22Rv1 (cell line): ENCODE measurements at regions not wholly inside any gene's neighbourhood (a gene's known extent, or its start where the extent isn't known, plus 50 kb on each side); places are given as distances from the start of the nearest gene placed in this dataset.

ENCODE experiments used
- ZFX ChIP-seq: fragments of 450-650 bp; IDR thresholded peaks from 2 replicates; pipeline ENCODE4 v1.6.1; 2017; ENCODE audit warnings: antibody characterized with exemption, borderline replicate concordance
- TF ChIP-seq, protein P1 (sequence below): fragments of 450-650 bp; IDR thresholded peaks from 2 replicates; pipeline ENCODE4 v1.5.1; 2017; ENCODE audit warnings: mild to moderate bottlenecking

DNA sequence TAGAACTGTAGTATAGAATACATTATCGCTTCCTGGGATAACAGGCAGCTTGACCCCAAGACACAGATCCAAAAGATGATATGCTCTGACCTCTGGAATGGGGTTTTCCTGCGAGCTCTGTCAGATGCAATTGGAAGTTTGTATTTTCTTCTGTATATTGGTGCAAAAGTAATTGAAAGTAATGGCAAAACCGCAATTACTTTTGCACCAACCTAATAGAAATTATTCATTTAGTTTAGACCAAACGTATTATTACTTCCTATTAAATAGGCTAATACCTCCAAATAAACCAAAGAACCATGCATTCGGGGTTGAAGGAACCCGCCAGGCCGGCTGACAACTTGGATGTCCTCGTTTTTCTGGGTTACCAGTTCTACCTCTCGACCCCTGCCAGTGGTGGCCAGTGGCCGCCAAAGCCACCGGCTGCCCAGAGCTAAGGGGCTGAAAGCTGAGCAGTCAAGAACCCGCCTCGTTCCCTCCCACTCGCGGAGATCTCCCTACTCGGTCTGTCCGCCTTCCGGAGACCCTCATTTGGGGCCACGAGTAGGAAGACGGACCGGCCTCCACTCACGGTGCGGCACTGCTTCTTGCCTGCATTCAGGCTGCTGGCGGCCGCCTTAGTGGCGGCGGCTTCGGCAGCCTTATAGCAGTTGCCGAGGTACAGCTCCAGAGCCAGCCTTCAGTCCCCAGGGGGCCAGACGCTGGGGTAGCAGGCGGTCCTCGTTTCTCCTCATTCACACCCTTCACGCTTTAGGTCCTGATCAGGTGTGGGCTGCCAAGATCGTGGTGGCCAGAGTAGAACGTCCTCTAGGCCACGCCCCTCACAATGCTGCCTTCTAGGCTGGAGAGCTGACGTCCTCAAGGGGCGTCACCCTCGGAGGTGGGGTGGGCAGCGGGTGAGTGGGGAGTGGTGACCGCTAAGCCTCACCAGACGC lies 121.9 kb downstream of the RBMX2 start:
- TF ChIP-seq, protein P1, sequence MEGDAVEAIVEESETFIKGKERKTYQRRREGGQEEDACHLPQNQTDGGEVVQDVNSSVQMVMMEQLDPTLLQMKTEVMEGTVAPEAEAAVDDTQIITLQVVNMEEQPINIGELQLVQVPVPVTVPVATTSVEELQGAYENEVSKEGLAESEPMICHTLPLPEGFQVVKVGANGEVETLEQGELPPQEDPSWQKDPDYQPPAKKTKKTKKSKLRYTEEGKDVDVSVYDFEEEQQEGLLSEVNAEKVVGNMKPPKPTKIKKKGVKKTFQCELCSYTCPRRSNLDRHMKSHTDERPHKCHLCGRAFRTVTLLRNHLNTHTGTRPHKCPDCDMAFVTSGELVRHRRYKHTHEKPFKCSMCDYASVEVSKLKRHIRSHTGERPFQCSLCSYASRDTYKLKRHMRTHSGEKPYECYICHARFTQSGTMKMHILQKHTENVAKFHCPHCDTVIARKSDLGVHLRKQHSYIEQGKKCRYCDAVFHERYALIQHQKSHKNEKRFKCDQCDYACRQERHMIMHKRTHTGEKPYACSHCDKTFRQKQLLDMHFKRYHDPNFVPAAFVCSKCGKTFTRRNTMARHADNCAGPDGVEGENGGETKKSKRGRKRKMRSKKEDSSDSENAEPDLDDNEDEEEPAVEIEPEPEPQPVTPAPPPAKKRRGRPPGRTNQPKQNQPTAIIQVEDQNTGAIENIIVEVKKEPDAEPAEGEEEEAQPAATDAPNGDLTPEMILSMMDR = no peak
- no peak for TF ChIP-seq ZFX
